WI38 (cell line): ENCODE measurements at regions not wholly inside any gene's neighbourhood (a gene's known extent, or its start where the extent isn't known, plus 50 kb on each side); places are given as distances from the start of the nearest gene placed in this dataset.
"Not testable (repeated sequence)": the region's sequence is repeated elsewhere in the genome, so short reads cannot be mapped to it uniquely, and the experiment has no call there.

ENCODE experiments used
- H3K4me3 ChIP-seq: 2 replicates; pipeline ENCODE4 v1.5.1; 2011; ENCODE audit warnings: low read depth, mild to moderate bottlenecking, control low read depth, low read length
- TF ChIP-seq, protein P1 (sequence below): IDR thresholded peaks from 2 replicates; pipeline ENCODE4 v1.5.1; 2012; ENCODE audit warnings: low read depth, mild to moderate bottlenecking, control low read depth, low read length

DNA sequence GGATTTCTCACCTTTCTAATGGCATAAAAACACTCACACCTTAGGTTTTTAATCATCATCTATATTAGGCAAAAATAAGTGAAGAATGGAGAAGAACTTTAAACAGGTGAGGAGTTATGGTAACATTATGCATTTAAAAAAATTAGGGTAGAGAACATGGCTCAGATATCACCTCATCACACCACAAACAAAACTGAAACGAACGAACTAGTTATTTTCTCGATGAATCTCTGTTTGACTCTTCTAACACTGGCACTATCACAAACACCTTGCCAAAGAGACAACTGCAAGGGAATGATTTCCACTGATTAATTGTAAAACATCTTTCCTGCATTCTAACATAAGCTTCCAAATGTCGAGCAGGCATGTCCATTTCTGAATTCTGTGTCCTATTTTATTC is 286.1 kb upstream of the GJE1 start:
- TF ChIP-seq, protein P1, sequence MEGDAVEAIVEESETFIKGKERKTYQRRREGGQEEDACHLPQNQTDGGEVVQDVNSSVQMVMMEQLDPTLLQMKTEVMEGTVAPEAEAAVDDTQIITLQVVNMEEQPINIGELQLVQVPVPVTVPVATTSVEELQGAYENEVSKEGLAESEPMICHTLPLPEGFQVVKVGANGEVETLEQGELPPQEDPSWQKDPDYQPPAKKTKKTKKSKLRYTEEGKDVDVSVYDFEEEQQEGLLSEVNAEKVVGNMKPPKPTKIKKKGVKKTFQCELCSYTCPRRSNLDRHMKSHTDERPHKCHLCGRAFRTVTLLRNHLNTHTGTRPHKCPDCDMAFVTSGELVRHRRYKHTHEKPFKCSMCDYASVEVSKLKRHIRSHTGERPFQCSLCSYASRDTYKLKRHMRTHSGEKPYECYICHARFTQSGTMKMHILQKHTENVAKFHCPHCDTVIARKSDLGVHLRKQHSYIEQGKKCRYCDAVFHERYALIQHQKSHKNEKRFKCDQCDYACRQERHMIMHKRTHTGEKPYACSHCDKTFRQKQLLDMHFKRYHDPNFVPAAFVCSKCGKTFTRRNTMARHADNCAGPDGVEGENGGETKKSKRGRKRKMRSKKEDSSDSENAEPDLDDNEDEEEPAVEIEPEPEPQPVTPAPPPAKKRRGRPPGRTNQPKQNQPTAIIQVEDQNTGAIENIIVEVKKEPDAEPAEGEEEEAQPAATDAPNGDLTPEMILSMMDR, result no peak
- no peak overlapping the region for H3K4me3 ChIP-seq

DNA sequence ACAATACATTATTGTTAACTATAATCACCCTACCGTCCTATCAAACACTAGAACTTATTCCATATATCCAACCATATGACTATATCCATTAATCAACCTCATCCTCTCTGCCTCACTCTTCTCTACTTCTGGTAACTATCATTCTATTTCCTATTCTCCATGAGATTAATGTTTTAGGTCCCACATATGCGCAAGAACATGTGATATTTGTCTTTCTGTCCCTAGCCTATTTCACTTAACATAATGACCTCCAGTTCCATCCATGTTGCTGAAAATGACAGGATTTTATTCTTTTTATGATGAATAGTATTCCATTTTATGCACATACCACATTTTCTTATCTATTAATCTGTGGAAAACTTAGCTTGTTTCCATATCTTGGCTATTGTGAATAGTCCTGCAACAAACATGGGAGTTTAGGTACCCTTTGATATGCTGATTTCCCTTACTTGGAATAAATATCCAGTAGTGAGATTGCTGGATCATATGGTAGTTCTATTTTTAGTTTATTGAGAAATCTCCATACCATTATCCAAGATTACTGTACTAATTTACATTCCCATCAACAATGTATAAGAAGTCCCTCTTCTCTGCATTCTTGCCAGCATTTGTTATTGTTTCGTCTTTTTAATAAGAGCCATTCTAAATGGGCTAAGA is 289.4 kb upstream of the GJE1 start:
- H3K4me3 ChIP-seq, result no peak overlapping the region
- TF ChIP-seq, protein P1, result no peak

DNA sequence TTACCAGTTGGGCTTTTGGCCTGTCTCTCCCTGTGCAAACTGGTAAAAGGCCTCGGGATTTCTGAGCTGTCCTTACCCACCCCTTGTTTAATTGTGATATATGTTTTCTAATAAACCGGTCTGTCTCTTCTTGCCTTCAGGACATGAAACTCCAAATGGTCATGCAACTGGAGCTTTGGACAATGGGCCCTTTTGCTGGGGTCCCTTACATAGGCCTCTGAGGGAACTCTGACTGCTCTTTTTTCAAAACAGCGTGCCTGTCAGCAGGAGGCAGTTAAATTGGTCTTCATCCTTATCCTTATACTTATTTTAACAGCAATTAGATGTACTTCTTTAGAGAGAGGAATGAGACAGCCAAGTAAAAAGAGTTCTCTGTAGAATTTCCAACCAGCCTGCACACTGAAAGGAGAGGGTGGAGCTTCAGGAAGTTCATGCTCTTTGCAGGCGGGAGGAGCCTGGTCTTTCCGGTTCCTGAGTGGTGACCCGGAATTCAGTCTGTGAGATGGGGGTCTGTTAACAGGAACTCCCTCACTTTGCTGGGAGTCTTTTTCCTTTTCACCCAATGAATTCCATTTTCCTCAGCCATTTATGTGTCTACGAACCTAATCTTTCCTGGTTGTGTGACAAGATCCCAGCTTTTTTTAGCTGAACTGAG is 299.6 kb upstream of the GJE1 start:
- TF ChIP-seq, protein P1, result no peak
- H3K4me3 ChIP-seq, result no peak overlapping the region

DNA sequence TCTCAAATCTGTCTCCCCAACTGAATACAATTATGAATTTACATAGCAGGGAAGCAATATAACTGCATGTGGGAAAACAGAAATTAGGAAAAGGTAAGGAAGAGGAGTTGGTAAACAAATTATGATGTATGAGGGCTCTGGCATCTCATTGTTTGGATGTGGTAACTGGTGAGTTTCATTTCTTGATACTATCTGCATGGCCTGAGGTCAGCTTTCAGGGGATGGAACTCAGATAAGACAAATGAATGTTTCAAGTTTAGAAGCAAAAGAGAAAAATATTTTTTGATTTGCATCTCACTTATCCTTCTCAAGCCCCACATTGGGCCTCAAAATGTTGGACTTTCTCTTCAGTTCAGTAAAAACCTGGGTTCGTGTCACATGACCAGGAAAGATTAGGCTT is 302.2 kb upstream of the GJE1 start:
- TF ChIP-seq, protein P1, result no peak
- H3K4me3 ChIP-seq, result no peak overlapping the region

DNA sequence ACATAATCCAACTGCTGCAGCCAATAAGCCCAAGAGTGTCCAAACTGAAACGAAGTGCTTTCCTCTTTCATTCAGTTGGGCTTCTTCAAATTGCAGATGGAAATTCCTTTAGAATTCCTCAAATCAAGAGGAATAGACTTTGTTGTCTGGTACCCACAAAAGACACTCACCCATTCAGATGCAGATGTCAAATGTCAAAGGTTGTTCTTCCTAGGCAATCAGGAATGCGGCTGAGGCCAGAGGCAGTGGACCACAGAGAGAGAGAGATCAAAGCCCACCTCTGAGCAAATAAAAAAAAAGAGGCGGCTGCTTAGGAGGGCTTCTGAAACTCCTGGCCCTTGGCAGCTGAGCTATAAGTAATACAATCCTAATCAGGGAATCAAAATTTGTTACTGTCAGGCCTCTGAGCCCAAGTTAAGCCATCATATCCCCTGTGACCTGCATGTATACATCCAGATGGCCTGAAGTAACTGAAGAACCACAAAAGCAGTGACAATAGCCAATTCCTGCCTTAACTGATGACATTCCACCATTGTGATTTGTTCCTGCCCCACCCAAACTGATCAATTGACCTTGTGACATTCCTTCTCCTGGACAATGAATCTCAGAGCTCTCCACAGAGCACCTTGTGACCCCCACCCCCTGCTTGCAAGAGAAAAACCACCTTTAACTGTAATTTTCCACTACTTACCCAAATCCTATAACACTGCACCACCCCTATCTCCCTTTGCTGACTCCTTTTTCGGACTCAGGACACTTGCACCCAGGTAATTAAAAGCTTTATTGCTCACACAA is 303.0 kb upstream of the GJE1 start:
- no peak overlapping the region for H3K4me3 ChIP-seq
- TF ChIP-seq, protein P1, result no peak

DNA sequence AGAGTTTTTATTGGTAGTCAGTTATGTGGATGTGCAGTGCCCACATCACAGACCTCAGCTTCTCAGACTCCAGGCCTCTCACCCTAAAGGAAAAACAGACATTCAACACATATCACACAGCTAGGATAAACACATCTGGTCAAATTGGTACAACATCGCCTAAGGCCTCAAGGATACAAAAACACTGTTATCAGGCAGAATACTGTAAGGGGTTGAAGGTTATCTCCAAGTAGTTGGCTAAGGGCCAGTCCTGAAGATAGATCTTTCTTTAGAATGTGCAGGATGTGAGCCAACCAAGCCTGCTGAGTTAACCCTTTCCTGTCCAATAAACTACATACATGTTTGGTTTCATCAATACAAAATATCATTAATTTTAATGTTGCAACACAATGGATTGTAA is 308.4 kb upstream of the GJE1 start:
- no peak overlapping the region for H3K4me3 ChIP-seq
- TF ChIP-seq, protein P1, result no peak

DNA sequence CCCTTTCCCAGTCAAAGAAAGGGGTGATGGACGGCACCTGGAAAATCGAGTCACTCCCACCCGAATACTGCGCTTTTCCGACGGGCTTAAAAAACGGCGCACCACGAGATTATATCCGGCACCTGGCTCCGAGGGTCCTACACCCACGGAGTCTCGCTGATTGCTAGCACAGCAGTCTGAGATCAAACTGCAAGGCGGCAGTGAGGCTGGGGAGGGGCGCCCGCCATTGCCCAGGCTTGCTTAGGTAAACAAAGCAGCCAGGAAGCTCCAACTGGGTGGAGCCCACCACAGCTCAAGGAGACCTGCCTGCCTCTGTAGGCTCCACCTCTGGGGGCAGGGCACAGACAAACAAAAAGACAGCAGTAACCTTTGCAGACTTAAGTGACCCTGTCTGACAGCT is 317.7 kb upstream of the GJE1 start:
- H3K4me3 ChIP-seq, result not testable (repeated sequence)
